Spleen (tissue), 11 donors: ENCODE measurements at regions not wholly inside any gene's neighbourhood (a gene's known extent, or its start where the extent isn't known, plus 50 kb on each side); places are given as distances from the start of the nearest gene placed in this dataset.

Experiments used
- DNase-seq: peaks from one replicate; pipeline ENCODE4 v3.0.0-alpha.2; 2020
- H3K27ac ChIP-seq, 8 donors: fragments of 200-600 bp; sonication (generic) in 7 of 8; 1 replicate in 4 of 8; 2 replicates in 4 of 8; pipeline versions ENCODE4 v1.5.0 to v1.8.0; 2016 to 2021; ENCODE audit warnings: inconsistent platforms in 4 of 8, mild to moderate bottlenecking in 4 of 8, moderate library complexity in 1 of 8
- H3K27me3 ChIP-seq, 7 donors: fragments of 200-600 bp; sonication (generic) in 6 of 7; replicated peaks in 1 of 7; 1 replicate in 4 of 7; 2 replicates in 3 of 7; pipeline versions ENCODE4 v1.5.0 to v1.8.0; 2016 to 2021; ENCODE audit warnings: inconsistent platforms in 3 of 7, mild to moderate bottlenecking in 1 of 7
- H3K36me3 ChIP-seq, 6 donors: fragments of 200-600 bp; sonication (generic) in 5 of 6; 1 replicate in 4 of 6; 2 replicates in 2 of 6; pipeline versions ENCODE4 v1.5.0 to v1.8.0; 2016 to 2021; ENCODE audit warnings: inconsistent platforms in 2 of 6
- H3K4me1 ChIP-seq, 6 donors: fragments of 200-600 bp; sonication (generic) in 5 of 6; 1 replicate in 3 of 6; 2 replicates in 3 of 6; pipeline versions ENCODE4 v1.5.0 to v1.8.0; 2016 to 2021; ENCODE audit warnings: inconsistent platforms in 3 of 6
- H3K4me3 ChIP-seq, 8 donors: fragments of 200-600 bp; sonication (generic) in 7 of 8; 1 replicate in 4 of 8; 2 replicates in 4 of 8; pipeline versions ENCODE4 v1.5.0 to v1.8.0; 2016 to 2021; ENCODE audit warnings: inconsistent platforms in 4 of 8, mild to moderate bottlenecking in 4 of 8, moderate library complexity in 2 of 8
- H3K9me3 ChIP-seq, 8 donors: fragments of 200-600 bp; sonication (generic) in 7 of 8; 1 replicate in 4 of 8; 2 replicates in 4 of 8; pipeline versions ENCODE4 v1.5.0 to v1.8.0; 2016 to 2021; ENCODE audit warnings: inconsistent platforms in 4 of 8
- CTCF ChIP-seq, 11 experiments: fragments of 200-600 bp in 7 of 11; fragments of 450-650 bp in 4 of 11; sonication (generic) in 4 of 11; IDR thresholded peaks in 8 of 11; conservative IDR thresholded peaks in 3 of 11; 1 replicate in 7 of 11; 2 replicates in 4 of 11; pipeline versions ENCODE4 v1.4.0 to v1.8.0; 2016 to 2021; ENCODE audit warnings: antibody characterized with exemption in 11 of 11, inconsistent platforms in 4 of 11, mild to moderate bottlenecking in 1 of 11
- POLR2A ChIP-seq, 3 donors: fragments of 450-650 bp; IDR thresholded peaks; one replicate each; pipeline ENCODE4 v1.5.1; 2017; ENCODE audit warnings: antibody characterized with exemption in 3 of 3, mild to moderate bottlenecking in 1 of 3
- POLR2AphosphoS5 ChIP-seq, 3 donors: sonication (generic); formaldehyde crosslinking; IDR thresholded peaks; one replicate each; pipeline ENCODE4 v1.5.1; 2017; ENCODE audit warnings: antibody characterized with exemption in 3 of 3
- WGBS, 5 donors: extraction: QIAGEN DNeasy Blood & Tissue Kit in 3 of 5; methylation state at CpG; one replicate each; pipeline versions ENCODE4 v1.1.5 to v1.1.7; 2013 to 2018; 5-methylcytosine and 5-hydroxymethylcytosine counted together
- intact Hi-C: fragments of 100-400 bp; cut with DNase I; formaldehyde crosslinking; loops from one replicate; pipeline ENCODE4 v1.15.0; 2023; ENCODE audit warnings: low total_unique reads
- donor health status: healthy with polysubstance abuse.
- donor health status: DM: no; HTN: no; CAD: no; lungs with moderate emphysema.
- donor health status: DM: no; HTN: no; CAD: no.
- donor health status: Bipolar disorder and iron deficiency.
- donor health status: healthy.
- donor health status: DM: no; HTN: no; CAD: no.
- donor health status: DM: yes; HTN: yes; CAD: no.

GRCh38 chr5:98563885-98564653 lies 209.4 kb upstream of the RGMB start:
- Histone ChIP-seq H3K27ac (no peak overlapping the region), H3K9me3 (no peaks in the 10 kb centered on the region), H3K4me1 (no peaks in the 10 kb centered on the region), H3K36me3 (no peaks in the 10 kb centered on the region), H3K4me3 (no peak overlapping the region), H3K27me3 (no peaks in the 10 kb centered on the region)
- TF ChIP-seq CTCF (IDR thresholded peaks at IDR 0.05 in 8 of 11, conservative IDR thresholded peaks at IDR 0.05 in 3 of 11) (no peak), POLR2A (IDR thresholded peaks at IDR 0.05) (no peak), POLR2AphosphoS5 (IDR thresholded peaks at IDR 0.05) (no peak)
- intact Hi-C loops = no loop called here
- 71 to 79% (median 76%) methylated on average over 2 of the region's 2 CpGs for WGBS, 5 donors
- DNase-seq = no peak

GRCh38 chr5:98564836-98565235 lies 208.6 kb upstream of the RGMB start:
- intact Hi-C loops = no loop called here
- 78 to 93% (median 84%) methylated on average over 1 of the region's 1 CpG for WGBS, 5 donors
- H3K36me3 ChIP-seq = no peaks in the 10 kb centered on the region
- no peaks in the 10 kb centered on the region for H3K4me1 ChIP-seq
- no peaks in the 10 kb centered on the region for H3K27me3 ChIP-seq
- no peak overlapping the region for H3K4me3 ChIP-seq
- no peaks in the 10 kb centered on the region for H3K9me3 ChIP-seq
- H3K27ac ChIP-seq = no peak overlapping the region
- no peak for DNase-seq
- TF ChIP-seq CTCF (IDR thresholded peaks at IDR 0.05 in 8 of 11, conservative IDR thresholded peaks at IDR 0.05 in 3 of 11) (no peak), POLR2AphosphoS5 (IDR thresholded peaks at IDR 0.05) (no peak), POLR2A (IDR thresholded peaks at IDR 0.05) (no peak)

DNA sequence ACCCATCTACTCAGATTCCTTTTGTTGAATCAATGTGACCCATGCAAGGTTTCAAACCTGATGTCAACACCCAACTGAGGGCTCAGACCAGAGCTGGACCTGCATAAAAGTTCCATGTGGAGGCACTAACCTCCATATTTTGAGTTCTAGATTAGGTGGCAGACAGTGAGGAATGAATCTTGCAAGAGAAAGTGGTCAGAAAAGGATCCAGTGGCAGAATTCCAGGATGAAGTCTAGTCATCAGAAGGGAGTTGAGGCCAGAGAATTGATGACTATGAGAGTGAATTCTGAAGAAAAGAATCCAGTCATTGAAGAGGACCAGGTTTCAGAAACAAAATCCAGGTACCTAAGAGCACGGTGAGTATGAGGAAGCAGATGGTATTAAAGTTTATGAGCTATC lies 205.1 kb upstream of the RGMB start:
- no peaks in the 10 kb centered on the region for H3K27me3 ChIP-seq

More for the DNA sequence above, 205.1 kb upstream of the RGMB start:
- no peaks in the 10 kb centered on the region for H3K9me3 ChIP-seq
- 69 to 93% (median 87%) methylated on average over 1 of the region's 1 CpG for WGBS, 5 donors
- H3K4me3 ChIP-seq = no peak overlapping the region
- no peaks in the 10 kb centered on the region for H3K4me1 ChIP-seq
- no peak for TF ChIP-seq POLR2AphosphoS5 (IDR thresholded peaks at IDR 0.05)
- no peak for TF ChIP-seq POLR2A (IDR thresholded peaks at IDR 0.05)
- TF ChIP-seq CTCF (IDR thresholded peaks at IDR 0.05 in 8 of 11, conservative IDR thresholded peaks at IDR 0.05 in 3 of 11) = no peak
- H3K27ac ChIP-seq = no peak overlapping the region
- no peak for DNase-seq
- H3K36me3 ChIP-seq = no peaks in the 10 kb centered on the region
- intact Hi-C loops = no loop called here
